Panc1 (cell line): ENCODE measurements at regions not wholly inside any gene's neighbourhood (a gene's known extent, or its start where the extent isn't known, plus 50 kb on each side); places are given as distances from the start of the nearest gene placed in this dataset.

Experiments
- ATAC-seq: fragments of 200-7000 bp; cut with Tn5 transposase; 2 replicates; pipeline ENCODE4 v1.9.1; 2020; ENCODE audit warnings: mild to moderate bottlenecking, moderate library complexity
- BruUV-seq: library from RNA; stranded (reverse); fragments of 400-500 nt; replicated peaks from 2 replicates; lab custom pipeline; 2021; lab: Mats Ljungman, UMichigan
- CTCF ChIA-PET: fragments of 300-600 bp; sonication (Branson Sonifier 250); formaldehyde crosslinking; loops from one replicate; lab custom pipeline; 2022; ENCODE audit warnings: antibody characterized with exemption; lab: Charles Lee
- POLR2A ChIA-PET: fragments of 300-600 bp; sonication (Branson Sonifier 250); formaldehyde crosslinking; loops from one replicate; lab custom pipeline; 2022; ENCODE audit warnings: antibody characterized with exemption; lab: Charles Lee
- DNase-seq: peaks from one replicate; pipeline ENCODE4 v3.0.0-alpha.2; 2010; ENCODE audit warnings: low read depth, low spot score
- H3K27ac ChIP-seq: 2 replicates; pipeline ENCODE4 v1.5.1; 2011; ENCODE audit warnings: mild to moderate bottlenecking, low read length, inconsistent platforms
- H3K27me3 ChIP-seq: fragments of 200-500 bp; sonication (Bioruptor generic); 2 replicates; pipeline ENCODE4 v1.6.0; 2014; ENCODE audit warnings: low read length, inconsistent platforms; ENCODE audit not compliant: control insufficient read depth, insufficient read depth
- H3K36me3 ChIP-seq: fragments of 200-500 bp; sonication (Bioruptor generic); 2 replicates; pipeline ENCODE4 v1.5.1; 2014; ENCODE audit warnings: inconsistent platforms, mild to moderate bottlenecking, low read length, moderate library complexity; ENCODE audit not compliant: control insufficient read depth, insufficient read depth
- H3K4me1 ChIP-seq: 2 replicates; pipeline ENCODE4 v1.5.1; 2011; ENCODE audit warnings: inconsistent platforms, mild to moderate bottlenecking, low read length, moderate library complexity; ENCODE audit not compliant: control insufficient read depth, insufficient read depth
- H3K4me3 ChIP-seq, 2 experiments: 2 replicates each; pipeline ENCODE4 v1.5.1; 2011 to 2012; ENCODE audit warnings: low read depth in 2 of 2, low read length in 2 of 2, mild to moderate bottlenecking in 2 of 2, inconsistent platforms in 1 of 2, moderate library complexity in 1 of 2
- H3K9me3 ChIP-seq: fragments of 200-500 bp; sonication (Bioruptor generic); 2 replicates; pipeline ENCODE4 v1.5.1; 2014; ENCODE audit warnings: low read depth, mild to moderate bottlenecking, inconsistent platforms, low read length, moderate library complexity; ENCODE audit not compliant: control insufficient read depth, insufficient read depth
- POLR2AphosphoS5 ChIP-seq: IDR thresholded peaks from 2 replicates; pipeline ENCODE4 v1.6.1; 2012; ENCODE audit warnings: mild to moderate bottlenecking, low read depth, low read length, moderate library complexity
- SIN3A ChIP-seq: IDR thresholded peaks from 2 replicates; pipeline ENCODE4 v1.6.1; 2012; ENCODE audit warnings: low read depth, mild to moderate bottlenecking, low read length, moderate library complexity, borderline replicate concordance; ENCODE audit not compliant: insufficient read depth
- TCF7L2 ChIP-seq: IDR thresholded peaks from 2 replicates; pipeline ENCODE4 v1.6.1; 2011; ENCODE audit warnings: mild to moderate bottlenecking, low read depth, low read length, inconsistent platforms
- in situ Hi-C: cut with HindIII; loops from 2 replicates; pipeline ENCODE4 v1.10.0; 2016; ENCODE audit warnings: low sequenced_read_pairs, low pct_unique_long_range_greater_than_20kb
- intact Hi-C: fragments of 100-400 bp; cut with micrococcal nuclease; formaldehyde crosslinking; loops from one replicate; pipeline ENCODE4 v1.10.0; 2022; ENCODE audit not compliant: unreplicated experiment
- TF ChIP-seq, protein P1 (sequence below): fragments of 450-650 bp; IDR thresholded peaks from 2 replicates; pipeline ENCODE4 v1.5.1; 2017; ENCODE audit warnings: mild to moderate bottlenecking
- TF ChIP-seq, protein P2 (sequence below), 2 experiments: IDR thresholded peaks; 2 replicates each; pipeline ENCODE4 v1.6.1; 2011 to 2012; ENCODE audit warnings: low read depth in 2 of 2, control low read depth in 1 of 2, low read length in 1 of 2, mild to moderate bottlenecking in 1 of 2, moderate library complexity in 1 of 2; ENCODE audit not compliant: insufficient read depth in 1 of 2

DNA sequence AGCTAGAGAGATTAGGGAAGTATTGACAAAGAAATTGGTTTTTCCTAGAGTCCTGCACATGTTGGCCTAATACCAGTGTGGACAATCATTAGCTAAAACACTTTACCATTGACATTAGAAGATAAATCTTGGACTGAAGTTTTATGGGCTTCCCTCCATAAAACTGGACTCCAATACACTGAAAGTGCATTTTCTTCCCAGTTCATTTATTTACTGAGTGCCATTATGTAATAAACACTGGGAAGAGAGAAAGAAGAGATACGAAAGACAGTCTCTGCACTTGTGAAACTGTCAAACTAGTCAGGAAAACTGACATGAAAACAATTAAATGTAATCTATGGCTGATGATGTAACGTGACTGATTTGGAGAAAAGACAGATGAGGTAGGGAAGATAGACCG is 539.3 kb downstream of the ZNF608 start:
- POLR2A ChIA-PET, result no interaction called here
- CTCF ChIA-PET, result no interaction called here
- no peak overlapping the region for H3K27ac ChIP-seq
- no peaks in the 10 kb centered on the region for H3K36me3 ChIP-seq
- no peaks in the 10 kb centered on the region for H3K4me1 ChIP-seq
- DNase-seq (no peak), ATAC-seq (no peak)
- intact Hi-C loops, result no loop called here
- no peak overlapping the region for H3K4me3 ChIP-seq
- in situ Hi-C loops, result no loop called here
- no peak for TF ChIP-seq SIN3A
- TF ChIP-seq TCF7L2, result no peak
- TF ChIP-seq, protein P1, sequence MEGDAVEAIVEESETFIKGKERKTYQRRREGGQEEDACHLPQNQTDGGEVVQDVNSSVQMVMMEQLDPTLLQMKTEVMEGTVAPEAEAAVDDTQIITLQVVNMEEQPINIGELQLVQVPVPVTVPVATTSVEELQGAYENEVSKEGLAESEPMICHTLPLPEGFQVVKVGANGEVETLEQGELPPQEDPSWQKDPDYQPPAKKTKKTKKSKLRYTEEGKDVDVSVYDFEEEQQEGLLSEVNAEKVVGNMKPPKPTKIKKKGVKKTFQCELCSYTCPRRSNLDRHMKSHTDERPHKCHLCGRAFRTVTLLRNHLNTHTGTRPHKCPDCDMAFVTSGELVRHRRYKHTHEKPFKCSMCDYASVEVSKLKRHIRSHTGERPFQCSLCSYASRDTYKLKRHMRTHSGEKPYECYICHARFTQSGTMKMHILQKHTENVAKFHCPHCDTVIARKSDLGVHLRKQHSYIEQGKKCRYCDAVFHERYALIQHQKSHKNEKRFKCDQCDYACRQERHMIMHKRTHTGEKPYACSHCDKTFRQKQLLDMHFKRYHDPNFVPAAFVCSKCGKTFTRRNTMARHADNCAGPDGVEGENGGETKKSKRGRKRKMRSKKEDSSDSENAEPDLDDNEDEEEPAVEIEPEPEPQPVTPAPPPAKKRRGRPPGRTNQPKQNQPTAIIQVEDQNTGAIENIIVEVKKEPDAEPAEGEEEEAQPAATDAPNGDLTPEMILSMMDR, result no peak
- TF ChIP-seq, protein P2, sequence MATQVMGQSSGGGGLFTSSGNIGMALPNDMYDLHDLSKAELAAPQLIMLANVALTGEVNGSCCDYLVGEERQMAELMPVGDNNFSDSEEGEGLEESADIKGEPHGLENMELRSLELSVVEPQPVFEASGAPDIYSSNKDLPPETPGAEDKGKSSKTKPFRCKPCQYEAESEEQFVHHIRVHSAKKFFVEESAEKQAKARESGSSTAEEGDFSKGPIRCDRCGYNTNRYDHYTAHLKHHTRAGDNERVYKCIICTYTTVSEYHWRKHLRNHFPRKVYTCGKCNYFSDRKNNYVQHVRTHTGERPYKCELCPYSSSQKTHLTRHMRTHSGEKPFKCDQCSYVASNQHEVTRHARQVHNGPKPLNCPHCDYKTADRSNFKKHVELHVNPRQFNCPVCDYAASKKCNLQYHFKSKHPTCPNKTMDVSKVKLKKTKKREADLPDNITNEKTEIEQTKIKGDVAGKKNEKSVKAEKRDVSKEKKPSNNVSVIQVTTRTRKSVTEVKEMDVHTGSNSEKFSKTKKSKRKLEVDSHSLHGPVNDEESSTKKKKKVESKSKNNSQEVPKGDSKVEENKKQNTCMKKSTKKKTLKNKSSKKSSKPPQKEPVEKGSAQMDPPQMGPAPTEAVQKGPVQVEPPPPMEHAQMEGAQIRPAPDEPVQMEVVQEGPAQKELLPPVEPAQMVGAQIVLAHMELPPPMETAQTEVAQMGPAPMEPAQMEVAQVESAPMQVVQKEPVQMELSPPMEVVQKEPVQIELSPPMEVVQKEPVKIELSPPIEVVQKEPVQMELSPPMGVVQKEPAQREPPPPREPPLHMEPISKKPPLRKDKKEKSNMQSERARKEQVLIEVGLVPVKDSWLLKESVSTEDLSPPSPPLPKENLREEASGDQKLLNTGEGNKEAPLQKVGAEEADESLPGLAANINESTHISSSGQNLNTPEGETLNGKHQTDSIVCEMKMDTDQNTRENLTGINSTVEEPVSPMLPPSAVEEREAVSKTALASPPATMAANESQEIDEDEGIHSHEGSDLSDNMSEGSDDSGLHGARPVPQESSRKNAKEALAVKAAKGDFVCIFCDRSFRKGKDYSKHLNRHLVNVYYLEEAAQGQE (IDR thresholded peaks at IDR 0.05; ENCODE audit: insufficient read depth in 1 of 2, low read depth in 2 of 2, low read length in 1 of 2), result no peak
- no peak for TF ChIP-seq POLR2AphosphoS5
- peaks cover 7% of the 10 kb centered on the region; the same call in 1 of the 2 replicates for H3K9me3 ChIP-seq
- BruUV-seq, result no TSS peak
- no peaks in the 10 kb centered on the region for H3K27me3 ChIP-seq

DNA sequence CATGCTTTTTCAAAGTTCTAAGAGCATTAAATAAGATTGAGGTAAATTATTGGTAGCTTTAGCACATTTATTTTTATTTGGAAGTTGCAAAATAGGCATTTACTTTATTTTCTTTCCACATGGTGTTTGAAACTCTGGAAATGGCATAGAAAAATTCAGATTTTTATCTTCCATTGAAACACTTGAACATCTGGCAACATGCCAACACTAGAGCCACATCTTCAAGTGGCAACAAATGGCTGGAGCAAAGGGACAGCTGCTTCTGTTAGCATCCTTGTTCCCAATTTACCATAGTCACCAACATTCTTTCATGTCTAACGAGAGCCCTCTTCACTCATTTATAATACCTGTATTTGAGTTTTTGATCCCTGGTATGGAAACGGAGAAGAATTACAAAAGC is 539.9 kb downstream of the ZNF608 start:
- Histone ChIP-seq H3K27ac (no peak overlapping the region), H3K36me3 (no peaks in the 10 kb centered on the region), H3K4me1 (no peaks in the 10 kb centered on the region), H3K4me3 (no peak overlapping the region), H3K27me3 (no peaks in the 10 kb centered on the region), H3K9me3 (peaks cover 13% of the 10 kb centered on the region; the same call in 1 of the 2 replicates)
- TF ChIP-seq, protein P2 (IDR thresholded peaks at IDR 0.05; ENCODE audit: insufficient read depth in 1 of 2, low read depth in 2 of 2, low read length in 1 of 2), result no peak
- TF ChIP-seq, protein P1, result no peak
- TF ChIP-seq POLR2AphosphoS5 (no peak), TCF7L2 (no peak), SIN3A (no peak)
- intact Hi-C loops, result no loop called here
- in situ Hi-C loops, result no loop called here
- ChIA-PET CTCF (no interaction called here), POLR2A (no interaction called here)
- BruUV-seq, result no TSS peak
- DNase-seq (no peak), ATAC-seq (no peak)
